ENCODE measurements at regions not wholly inside any gene's neighbourhood (a gene's known extent, or its start where the extent isn't known, plus 50 kb on each side); places are given as distances from the start of the nearest gene placed in this dataset.

- Histone ChIP-seq H3K4me1 (no peaks in the 10 kb centered on the region), H3K27me3 (no peaks in the 10 kb centered on the region), H3K27ac (no peak overlapping the region), H3K4me3 (no peak overlapping the region), H3K9me3 (no peaks in the 10 kb centered on the region), H3K36me3 (no peaks in the 10 kb centered on the region)
- ATAC-seq, result no peak
- no peak for DNase-seq
- intact Hi-C loops (cut with DNase I), result no loop called here
- TF ChIP-seq, protein P1, sequence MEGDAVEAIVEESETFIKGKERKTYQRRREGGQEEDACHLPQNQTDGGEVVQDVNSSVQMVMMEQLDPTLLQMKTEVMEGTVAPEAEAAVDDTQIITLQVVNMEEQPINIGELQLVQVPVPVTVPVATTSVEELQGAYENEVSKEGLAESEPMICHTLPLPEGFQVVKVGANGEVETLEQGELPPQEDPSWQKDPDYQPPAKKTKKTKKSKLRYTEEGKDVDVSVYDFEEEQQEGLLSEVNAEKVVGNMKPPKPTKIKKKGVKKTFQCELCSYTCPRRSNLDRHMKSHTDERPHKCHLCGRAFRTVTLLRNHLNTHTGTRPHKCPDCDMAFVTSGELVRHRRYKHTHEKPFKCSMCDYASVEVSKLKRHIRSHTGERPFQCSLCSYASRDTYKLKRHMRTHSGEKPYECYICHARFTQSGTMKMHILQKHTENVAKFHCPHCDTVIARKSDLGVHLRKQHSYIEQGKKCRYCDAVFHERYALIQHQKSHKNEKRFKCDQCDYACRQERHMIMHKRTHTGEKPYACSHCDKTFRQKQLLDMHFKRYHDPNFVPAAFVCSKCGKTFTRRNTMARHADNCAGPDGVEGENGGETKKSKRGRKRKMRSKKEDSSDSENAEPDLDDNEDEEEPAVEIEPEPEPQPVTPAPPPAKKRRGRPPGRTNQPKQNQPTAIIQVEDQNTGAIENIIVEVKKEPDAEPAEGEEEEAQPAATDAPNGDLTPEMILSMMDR (IDR thresholded peaks at IDR 0.05), result no peak
These were observed 123.2 kb upstream of the FOXN3 start for GRCh38 chr14:89540009-89540829.

DNA sequence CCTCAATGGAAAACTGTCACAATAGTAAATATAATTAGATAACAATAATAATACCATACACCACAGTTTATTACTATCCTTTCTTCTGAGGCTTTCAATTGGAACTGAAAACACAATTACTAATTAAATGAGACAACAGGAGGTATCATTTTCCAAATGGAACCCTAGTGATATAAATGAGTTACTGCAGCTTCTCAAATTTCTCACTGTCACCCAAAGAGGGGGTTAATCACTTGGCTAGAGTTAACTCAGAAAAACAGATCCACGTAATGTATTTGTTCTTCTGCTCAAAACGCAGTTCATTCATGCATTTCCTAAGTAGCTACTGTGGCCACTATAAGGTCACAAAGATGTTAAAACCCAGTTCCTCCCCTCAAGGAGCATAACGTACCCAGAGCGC lies 120.9 kb upstream of the FOXN3 start:
- H3K4me3 ChIP-seq, result no peak overlapping the region
- intact Hi-C loops (cut with DNase I), result no loop called here
- H3K4me1 ChIP-seq, result peaks cover 8% of the 10 kb centered on the region
- DNase-seq (no peak), ATAC-seq (no peak)
- TF ChIP-seq, protein P1 (IDR thresholded peaks at IDR 0.05), result no peak
- no peaks in the 10 kb centered on the region for H3K27me3 ChIP-seq
- H3K36me3 ChIP-seq, result no peaks in the 10 kb centered on the region
- H3K9me3 ChIP-seq, result no peaks in the 10 kb centered on the region
- no peak overlapping the region for H3K27ac ChIP-seq

DNA sequence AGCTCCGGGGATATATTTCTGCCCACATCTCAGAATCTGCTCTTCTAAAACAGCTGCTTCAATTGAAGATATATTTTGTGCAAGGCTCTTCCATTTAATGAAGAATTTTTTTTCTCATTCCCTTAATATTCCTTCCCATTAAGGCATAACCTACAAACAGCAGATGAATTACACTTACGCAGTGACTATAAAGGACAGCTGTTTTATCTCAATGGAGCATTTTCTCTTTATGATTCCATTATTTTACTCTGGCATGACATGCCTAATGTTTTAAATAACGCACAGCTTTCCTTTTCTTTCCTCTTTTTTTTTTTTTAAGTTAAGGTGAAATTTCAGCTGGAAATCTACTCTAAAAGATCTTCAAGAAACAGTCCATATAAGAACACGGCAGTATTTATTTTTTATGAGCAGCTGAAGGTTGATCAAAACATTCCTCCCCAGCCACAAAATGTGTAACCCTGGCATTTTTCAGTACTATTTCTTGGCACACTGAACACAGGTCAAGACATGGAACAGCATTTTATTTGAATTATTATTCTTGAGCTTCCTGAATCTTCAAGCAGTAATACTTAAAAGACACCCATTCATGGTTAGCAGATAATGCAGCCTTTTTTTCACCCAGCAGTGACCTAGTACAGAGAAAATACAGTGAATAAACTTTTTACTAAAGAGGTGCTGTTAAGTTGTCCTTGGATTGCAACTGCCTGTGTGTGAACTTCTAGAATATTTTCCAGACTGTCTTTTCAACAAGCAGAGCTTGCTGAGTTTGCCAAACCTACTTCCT lies 118.1 kb upstream of the FOXN3 start:
- ATAC-seq (no peak), DNase-seq (no peak)
- Histone ChIP-seq H3K4me3 (no peak overlapping the region), H3K36me3 (no peaks in the 10 kb centered on the region), H3K9me3 (no peaks in the 10 kb centered on the region), H3K4me1 (peaks cover 8% of the 10 kb centered on the region), H3K27ac (no peak overlapping the region), H3K27me3 (no peaks in the 10 kb centered on the region)
- intact Hi-C loops (cut with DNase I), result no loop called here
- TF ChIP-seq, protein P1 (IDR thresholded peaks at IDR 0.05), result no peak

- ATAC-seq (no peak), DNase-seq (no peak)
- intact Hi-C loops (cut with DNase I), result no loop called here
These were observed 116.7 kb upstream of the FOXN3 start for GRCh38 chr14:89533766-89534165.

DNA sequence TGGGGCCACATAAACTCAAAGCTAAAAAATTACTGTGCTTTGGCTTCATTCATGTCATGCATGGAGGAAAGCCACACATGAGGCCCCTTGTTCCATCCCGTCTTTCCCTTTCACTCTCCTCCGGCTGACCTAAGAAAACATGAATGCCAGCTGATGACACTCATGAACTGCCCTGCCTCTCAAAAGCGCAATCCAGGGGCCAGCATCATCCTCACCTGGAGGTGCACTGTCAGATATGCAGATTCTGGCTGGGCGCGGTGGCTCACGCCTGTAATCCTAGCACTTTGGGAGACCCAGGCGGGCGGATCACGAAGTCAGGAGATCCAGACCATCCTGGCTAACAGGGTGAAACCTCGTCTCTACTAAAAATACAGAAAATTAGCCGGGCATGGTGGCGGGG lies 116.1 kb upstream of the FOXN3 start:
- no peaks in the 10 kb centered on the region for H3K36me3 ChIP-seq
- DNase-seq (no peak), ATAC-seq (no peak)

More at GRCh38 chr14:89533766-89534165, 116.7 kb upstream of the FOXN3 start:
- Histone ChIP-seq H3K36me3 (no peaks in the 10 kb centered on the region), H3K27me3 (no peaks in the 10 kb centered on the region), H3K4me3 (no peak overlapping the region), H3K27ac (no peak overlapping the region), H3K9me3 (no peaks in the 10 kb centered on the region), H3K4me1 (peaks cover 8% of the 10 kb centered on the region)
- TF ChIP-seq, protein P1 (IDR thresholded peaks at IDR 0.05), result no peak

More for the DNA sequence above, 116.1 kb upstream of the FOXN3 start:
- peaks cover 8% of the 10 kb centered on the region for H3K4me1 ChIP-seq
- no peaks in the 10 kb centered on the region for H3K9me3 ChIP-seq
- intact Hi-C loops (cut with DNase I), result no loop called here
- H3K27me3 ChIP-seq, result no peaks in the 10 kb centered on the region
- no peak overlapping the region for H3K27ac ChIP-seq
- TF ChIP-seq, protein P1 (IDR thresholded peaks at IDR 0.05), result no peak
- no peak overlapping the region for H3K4me3 ChIP-seq

Measured in upper lobe of right lung (tissue), 1 donor.